WERI-Rb-1 (cell line): ENCODE measurements at regions not wholly inside any gene's neighbourhood (a gene's known extent, or its start where the extent isn't known, plus 50 kb on each side); places are given as distances from the start of the nearest gene placed in this dataset.

Experiments used
- DNase-seq: peaks from one replicate; pipeline ENCODE4 v3.0.0-alpha.2; 2020
- H3K27ac ChIP-seq: fragments of 250-450 bp; sonication (Bioruptor Pico); 2 replicates; pipeline ENCODE4 v1.5.1; 2020; ENCODE audit warnings: mild to moderate bottlenecking, moderate library complexity
- H3K27me3 ChIP-seq: fragments of 250-450 bp; sonication (Bioruptor Pico); 2 replicates; pipeline ENCODE4 v1.5.1; 2021; ENCODE audit warnings: mild to moderate bottlenecking, low read depth, moderate library complexity; ENCODE audit not compliant: insufficient read depth, severe bottlenecking
- H3K36me3 ChIP-seq: fragments of 250-450 bp; sonication (Bioruptor Pico); 2 replicates; pipeline ENCODE4 v1.5.1; 2020; ENCODE audit warnings: mild to moderate bottlenecking, moderate library complexity
- H3K4me3 ChIP-seq: 2 replicates; pipeline ENCODE4 v1.5.1; 2011; ENCODE audit warnings: low read depth, mild to moderate bottlenecking, control low read depth, low read length
- H3K9me3 ChIP-seq: fragments of 250-450 bp; sonication (Bioruptor Pico); 2 replicates; pipeline ENCODE4 v1.5.1; 2021; ENCODE audit warnings: mild to moderate bottlenecking, moderate library complexity; ENCODE audit not compliant: severe bottlenecking
- CTCF ChIP-seq: IDR thresholded peaks from 2 replicates; pipeline ENCODE4 v1.5.1; 2011; ENCODE audit warnings: low read depth, mild to moderate bottlenecking, control low read depth, inconsistent platforms, low read length

DNA sequence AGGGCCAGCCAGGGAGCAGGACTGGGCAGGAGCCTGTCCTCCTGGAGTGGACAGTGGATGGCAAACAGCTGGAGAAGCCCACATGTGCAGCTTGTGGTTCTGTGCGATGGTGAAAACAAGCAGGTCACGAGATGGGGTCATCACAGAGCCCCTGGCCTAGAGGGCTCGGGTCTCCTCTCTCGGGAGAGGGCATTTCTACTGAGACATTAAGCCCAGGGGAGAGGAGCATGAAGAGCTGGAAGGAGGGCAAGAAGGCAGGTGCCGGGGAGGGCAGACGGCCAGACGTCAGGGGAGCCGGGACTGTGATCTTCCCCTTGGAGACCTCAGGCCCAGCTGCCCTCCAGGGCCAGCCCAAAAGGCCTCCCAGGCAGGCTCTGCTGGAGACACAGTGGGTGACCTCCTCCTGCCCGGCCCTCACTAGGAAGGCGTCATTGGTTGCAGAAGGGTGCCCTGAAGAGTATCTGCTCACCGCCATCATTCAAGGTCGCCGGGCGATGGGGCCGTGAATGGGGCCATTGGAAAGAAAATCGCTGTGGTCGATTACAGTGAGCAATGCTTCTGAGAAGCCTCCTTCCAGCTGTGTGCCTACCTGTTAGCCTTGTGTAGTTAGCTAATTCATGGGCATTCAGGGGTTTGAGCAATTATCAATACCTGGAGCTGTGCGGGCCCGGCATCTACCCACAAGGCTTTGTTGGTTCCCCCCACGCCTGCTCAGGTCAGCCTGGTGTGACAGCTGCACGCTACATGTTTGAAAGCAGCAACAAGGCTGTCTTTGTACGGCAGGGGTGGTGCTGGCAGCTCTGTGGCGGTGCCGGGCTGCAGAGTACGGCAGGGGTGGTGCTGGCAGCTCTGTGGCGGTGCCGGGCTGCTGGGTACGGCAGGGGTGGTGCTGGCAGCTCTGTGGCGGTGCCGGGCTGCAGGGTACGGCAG is 72.3 kb upstream of the ACTRT2 start:
- H3K27me3 ChIP-seq, result no peaks in the 10 kb centered on the region
- H3K9me3 ChIP-seq, result peaks cover 8% of the 10 kb centered on the region
- no peak for DNase-seq
- H3K36me3 ChIP-seq, result no peaks in the 10 kb centered on the region
- no peak for TF ChIP-seq CTCF
- H3K27ac ChIP-seq, result no peak overlapping the region
- H3K4me3 ChIP-seq, result no peak overlapping the region

DNA sequence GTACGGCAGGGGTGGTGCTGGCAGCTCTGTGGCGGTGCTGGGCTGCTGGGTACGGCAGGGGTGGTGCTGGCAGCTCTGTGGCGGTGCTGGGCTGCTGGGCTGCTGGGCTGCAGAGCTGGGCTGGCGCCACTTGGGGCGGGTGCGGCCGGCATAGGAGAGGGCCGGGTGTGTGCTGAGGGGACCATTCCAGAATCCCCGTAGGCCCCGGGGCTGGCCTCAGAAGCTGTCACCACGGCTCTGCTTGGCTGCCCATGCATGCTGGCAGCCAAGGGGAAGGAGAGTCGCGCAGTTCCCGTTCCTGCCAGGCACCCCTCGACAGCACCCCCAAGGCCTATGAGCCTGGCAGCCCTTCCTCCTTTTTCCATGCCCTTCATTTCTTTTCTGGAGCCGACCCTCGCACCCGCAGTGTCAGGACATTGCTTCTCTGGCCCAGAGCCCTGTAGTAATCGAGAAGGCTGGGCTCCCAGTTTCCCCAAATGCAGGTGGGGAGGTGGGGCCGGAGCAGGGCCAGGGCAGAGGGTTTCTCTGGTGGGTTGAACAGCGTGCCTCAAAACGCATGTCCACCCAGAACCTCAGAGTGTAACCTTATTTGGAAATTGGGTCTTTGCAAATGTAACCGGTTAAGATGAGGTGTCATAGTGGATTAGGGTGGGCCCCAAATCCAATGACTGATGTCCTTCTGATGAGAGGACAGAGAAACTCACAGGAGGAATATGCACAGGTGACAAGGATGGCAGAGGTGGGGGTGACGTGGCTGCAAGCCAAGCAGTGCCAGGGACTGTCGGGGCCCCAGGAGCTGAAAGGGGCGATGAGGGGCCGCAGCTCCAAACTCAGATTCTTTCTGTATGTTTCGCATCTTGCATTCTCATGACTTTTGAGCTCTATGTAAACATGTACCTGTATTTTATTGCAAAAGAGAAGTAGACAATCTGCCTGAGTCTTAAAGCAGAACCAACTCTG is 71.0 kb upstream of the ACTRT2 start:
- no peak for DNase-seq
- Histone ChIP-seq H3K9me3 (peaks cover 18% of the 10 kb centered on the region), H3K36me3 (no peaks in the 10 kb centered on the region), H3K27me3 (no peaks in the 10 kb centered on the region), H3K4me3 (no peak overlapping the region), H3K27ac (no peak overlapping the region)
- no peak for TF ChIP-seq CTCF

- DNase-seq, result no peak
- H3K9me3 ChIP-seq, result peaks cover 23% of the 10 kb centered on the region
- no peaks in the 10 kb centered on the region for H3K36me3 ChIP-seq
- no peak overlapping the region for H3K4me3 ChIP-seq
- TF ChIP-seq CTCF, result no peak
- H3K27ac ChIP-seq, result no peak overlapping the region
- H3K27me3 ChIP-seq, result no peaks in the 10 kb centered on the region
Observed at GRCh38 chr1:2950926-2951305, 70.4 kb upstream of the ACTRT2 start.

- Histone ChIP-seq H3K36me3 (no peaks in the 10 kb centered on the region), H3K27ac (no peak overlapping the region), H3K4me3 (no peak overlapping the region), H3K27me3 (no peaks in the 10 kb centered on the region), H3K9me3 (peaks cover 23% of the 10 kb centered on the region)
- no peak for DNase-seq
- TF ChIP-seq CTCF, result no peak
Observed at GRCh38 chr1:2951856-2952255, 69.4 kb upstream of the ACTRT2 start.

GRCh38 chr1:2952371-2952770 is 68.9 kb upstream of the ACTRT2 start:
- Histone ChIP-seq H3K4me3 (no peak overlapping the region), H3K27me3 (no peaks in the 10 kb centered on the region), H3K9me3 (peaks cover 23% of the 10 kb centered on the region), H3K36me3 (no peaks in the 10 kb centered on the region), H3K27ac (no peak overlapping the region)
- DNase-seq, result no peak
- no peak for TF ChIP-seq CTCF
